ENCODE measurements at regions not wholly inside any gene's neighbourhood (a gene's known extent, or its start where the extent isn't known, plus 50 kb on each side); places are given as distances from the start of the nearest gene placed in this dataset.

DNA sequence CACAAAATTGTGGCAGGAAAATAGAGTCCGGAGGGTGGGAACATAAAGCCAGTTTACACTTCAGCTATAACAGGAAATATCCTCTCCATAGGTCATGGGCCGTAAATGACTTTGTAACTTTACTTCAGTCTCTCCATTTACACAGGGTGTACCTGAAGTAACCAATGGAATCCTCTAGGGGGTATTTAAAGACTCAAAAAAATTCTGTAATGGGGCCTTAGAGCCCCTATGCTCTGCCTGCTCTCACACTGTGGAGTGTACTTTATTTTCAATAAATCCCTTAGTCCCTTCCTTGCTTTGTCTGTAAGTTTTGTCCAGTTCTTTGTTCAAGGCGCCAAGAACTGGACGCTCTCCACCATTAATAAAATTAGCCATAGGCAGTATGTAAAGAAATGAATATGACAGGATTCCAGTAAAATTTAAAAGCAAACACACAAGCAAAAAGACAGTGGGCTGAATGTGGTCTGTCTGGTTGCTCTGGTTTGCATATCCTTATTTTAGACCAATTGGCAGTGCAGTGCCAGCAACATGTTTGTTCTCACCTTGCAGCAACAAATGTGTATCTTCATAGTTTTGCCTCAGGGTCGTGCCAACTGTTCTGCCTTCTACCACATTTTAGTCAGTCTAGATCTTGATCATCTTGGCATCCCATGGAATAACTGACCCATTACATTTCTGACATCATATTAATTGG is 801.5 kb upstream of the SPRY2 start:
- no peaks in the 10 kb centered on the region for H3K27me3 ChIP-seq (replicated peaks in 1 of 4; ENCODE audit: control extremely low read depth in 1 of 4, control insufficient read depth in 3 of 4, insufficient read depth in 4 of 4, low read length in 3 of 4)
- Mint-ChIP-seq H3K27me3 (no peaks in the 10 kb centered on the region), H3K4me3 (no peak overlapping the region), H3K9me3 (ENCODE audit: insufficient read depth) (peaks cover 3% of the 10 kb centered on the region), H3K4me1 (no peaks in the 10 kb centered on the region), H3K27ac (no peak overlapping the region)
- no peak overlapping the region for H3K4me3 ChIP-seq (ENCODE audit: control extremely low read depth in 1 of 5, extremely low read depth in 1 of 5, insufficient read depth in 1 of 5, low read depth in 2 of 5, low read length in 4 of 5)
- H3K9ac ChIP-seq (ENCODE audit: low read length) = no peak overlapping the region
- H2AFZ ChIP-seq (ENCODE audit: insufficient read depth, low read depth, low read length, poor library complexity, severe bottlenecking) = no peak overlapping the region
- no peaks in the 10 kb centered on the region for H3K79me2 ChIP-seq (ENCODE audit: control insufficient read depth, insufficient read depth, low read length)
- ATAC-seq (ENCODE audit: low read depth) = no peak
- H3K4me1 ChIP-seq (ENCODE audit: control insufficient read depth in 2 of 2, insufficient read depth in 2 of 2, low read length in 2 of 2) = no peaks in the 10 kb centered on the region
- WGBS (ENCODE audit: insufficient coverage) = 60% methylated on average over 1 of the region's 5 CpGs
- intact Hi-C loops (cut with micrococcal nuclease) = no loop called here
- no peaks in the 10 kb centered on the region for H3K36me3 ChIP-seq (replicated peaks in 1 of 2; ENCODE audit: control extremely low read depth in 1 of 2, control insufficient read depth in 1 of 2, extremely low read depth in 1 of 2, insufficient read depth in 2 of 2, low read length in 1 of 2)
- ChIA-PET POLR2A (no interaction called here), CTCF (no interaction called here)
- no peak overlapping the region for H3K27ac ChIP-seq (ENCODE audit: low read length in 2 of 2)
- H3K4me2 ChIP-seq (replicated peaks; ENCODE audit: low read depth, low read length, poor library complexity, severe bottlenecking) = no peak overlapping the region
- TF ChIP-seq CTCF (IDR thresholded peaks at IDR 0.05) = no peak
- TF ChIP-seq EZH2 (IDR thresholded peaks at IDR 0.05; ENCODE audit: borderline replicate concordance, insufficient read depth, low read depth, low read length, poor library complexity, severe bottlenecking) = no peak
- DNase-seq = no peak
- H3K9me3 ChIP-seq (ENCODE audit: control extremely low read depth in 1 of 3, control insufficient read depth in 2 of 3, insufficient read depth in 1 of 3, low read length in 2 of 3) = peaks cover 0 to 2% (median 0%) of the 10 kb centered on the region in 3 donors
- no peaks in the 10 kb centered on the region for H4K20me1 ChIP-seq (ENCODE audit: control insufficient read depth, insufficient read depth, low read length, poor library complexity, severe bottlenecking)

DNA sequence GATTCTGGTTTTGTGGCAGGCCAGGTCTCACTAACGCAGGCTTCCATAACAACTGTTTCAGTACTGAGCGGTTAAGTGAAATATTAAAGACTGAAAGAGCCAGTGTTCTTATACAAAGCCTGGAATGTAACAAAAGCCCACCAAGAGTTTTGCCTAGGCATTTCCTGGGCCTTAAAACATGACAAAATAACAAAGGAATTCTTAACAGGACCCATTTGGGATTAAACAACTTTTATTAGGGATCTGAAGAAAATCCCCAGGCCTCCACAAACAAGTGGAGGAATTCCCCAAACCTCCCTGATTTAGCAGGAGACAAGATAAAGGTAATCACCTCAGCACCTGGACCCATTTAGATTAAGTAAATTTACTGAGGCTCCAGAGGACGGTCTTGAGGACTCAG is 799.7 kb upstream of the SPRY2 start:
- Histone ChIP-seq H3K9ac (ENCODE audit: low read length) (no peak overlapping the region), H3K36me3 (replicated peaks in 1 of 2; ENCODE audit: control extremely low read depth in 1 of 2, control insufficient read depth in 1 of 2, extremely low read depth in 1 of 2, insufficient read depth in 2 of 2, low read length in 1 of 2) (no peaks in the 10 kb centered on the region), H3K27ac (ENCODE audit: low read length in 2 of 2) (no peak overlapping the region), H3K27me3 (replicated peaks in 1 of 4; ENCODE audit: control extremely low read depth in 1 of 4, control insufficient read depth in 3 of 4, insufficient read depth in 4 of 4, low read length in 3 of 4) (no peaks in the 10 kb centered on the region), H3K4me2 (replicated peaks; ENCODE audit: low read depth, low read length, poor library complexity, severe bottlenecking) (no peak overlapping the region), H4K20me1 (ENCODE audit: control insufficient read depth, insufficient read depth, low read length, poor library complexity, severe bottlenecking) (no peaks in the 10 kb centered on the region), H3K4me1 (ENCODE audit: control insufficient read depth in 2 of 2, insufficient read depth in 2 of 2, low read length in 2 of 2) (no peaks in the 10 kb centered on the region), H3K79me2 (ENCODE audit: control insufficient read depth, insufficient read depth, low read length) (no peaks in the 10 kb centered on the region), H2AFZ (ENCODE audit: insufficient read depth, low read depth, low read length, poor library complexity, severe bottlenecking) (no peak overlapping the region), H3K4me3 (ENCODE audit: control extremely low read depth in 1 of 5, extremely low read depth in 1 of 5, insufficient read depth in 1 of 5, low read depth in 2 of 5, low read length in 4 of 5) (no peak overlapping the region), H3K9me3 (ENCODE audit: control extremely low read depth in 1 of 3, control insufficient read depth in 2 of 3, insufficient read depth in 1 of 3, low read length in 2 of 3) (no peaks in the 10 kb centered on the region)
- ATAC-seq (ENCODE audit: low read depth) (no peak), DNase-seq (no peak)
- TF ChIP-seq CTCF (IDR thresholded peaks at IDR 0.05) (no peak), EZH2 (IDR thresholded peaks at IDR 0.05; ENCODE audit: borderline replicate concordance, insufficient read depth, low read depth, low read length, poor library complexity, severe bottlenecking) (no peak)
- Mint-ChIP-seq H3K4me1 (no peaks in the 10 kb centered on the region), H3K4me3 (no peak overlapping the region), H3K9me3 (ENCODE audit: insufficient read depth) (no peaks in the 10 kb centered on the region), H3K27ac (no peak overlapping the region), H3K27me3 (no peaks in the 10 kb centered on the region)
- POLR2A ChIA-PET = no interaction called here
- intact Hi-C loops (cut with micrococcal nuclease) = no loop called here
- WGBS (ENCODE audit: insufficient coverage) = 88% methylated on average over 1 of the region's 3 CpGs
- CTCF ChIA-PET = no interaction called here
